ENCODE measurements at regions not wholly inside any gene's neighbourhood (a gene's known extent, or its start where the extent isn't known, plus 50 kb on each side); places are given as distances from the start of the nearest gene placed in this dataset.

DNA sequence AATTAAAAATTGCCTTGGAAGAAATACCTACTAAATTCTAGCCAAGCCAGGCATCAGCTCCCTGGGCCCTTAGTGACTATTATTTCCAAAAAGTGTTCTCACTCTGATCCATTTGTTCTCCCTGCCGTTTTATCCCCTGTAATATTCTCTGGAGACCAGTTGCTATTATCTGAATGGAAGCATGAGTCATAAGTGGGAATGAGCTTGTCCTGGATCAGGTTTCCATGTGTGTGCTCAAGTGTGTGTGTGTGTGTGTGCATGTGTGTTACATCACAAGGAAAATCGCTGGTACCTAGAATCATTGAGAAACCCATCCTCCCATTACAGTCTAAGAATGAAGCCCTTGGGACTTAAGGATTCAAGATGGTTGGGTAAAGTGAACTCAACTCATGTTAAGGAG, 130.3 kb upstream of the CXCR4 start:
- TF ChIP-seq CREB1 (IDR thresholded peaks at IDR 0.05) (no peak), CREB1 (CRISPR knock-in tag; IDR thresholded peaks at IDR 0.05) (no peak), ZNF24 (IDR thresholded peaks at IDR 0.05) (no peak), CSDE1 (IDR thresholded peaks at IDR 0.05) (no peak), EZH2 (IDR thresholded peaks at IDR 0.05; ENCODE audit: borderline replicate concordance, low read depth, low read length) (no peak), BRCA1 (IDR thresholded peaks at IDR 0.05) (no peak), BRCA1 (CRISPR knock-in tag; IDR thresholded peaks at IDR 0.05) (no peak), HDAC6 (IDR thresholded peaks at IDR 0.05; ENCODE audit: low read depth, low read length) (no peak), JUN (IDR thresholded peaks at IDR 0.05; ENCODE audit: borderline replicate concordance, low read depth, low read length) (no peak), JUN (CRISPR knock-in tag; IDR thresholded peaks at IDR 0.05; ENCODE audit: borderline replicate concordance) (no peak), ETS2 (tag; IDR thresholded peaks at IDR 0.05; ENCODE audit: borderline replicate concordance, poor library complexity, severe bottlenecking) (no peak), ESRRA (IDR thresholded peaks at IDR 0.05; ENCODE audit: borderline replicate concordance, low read depth) (no peak)
- TF ChIP-seq, protein P1, sequence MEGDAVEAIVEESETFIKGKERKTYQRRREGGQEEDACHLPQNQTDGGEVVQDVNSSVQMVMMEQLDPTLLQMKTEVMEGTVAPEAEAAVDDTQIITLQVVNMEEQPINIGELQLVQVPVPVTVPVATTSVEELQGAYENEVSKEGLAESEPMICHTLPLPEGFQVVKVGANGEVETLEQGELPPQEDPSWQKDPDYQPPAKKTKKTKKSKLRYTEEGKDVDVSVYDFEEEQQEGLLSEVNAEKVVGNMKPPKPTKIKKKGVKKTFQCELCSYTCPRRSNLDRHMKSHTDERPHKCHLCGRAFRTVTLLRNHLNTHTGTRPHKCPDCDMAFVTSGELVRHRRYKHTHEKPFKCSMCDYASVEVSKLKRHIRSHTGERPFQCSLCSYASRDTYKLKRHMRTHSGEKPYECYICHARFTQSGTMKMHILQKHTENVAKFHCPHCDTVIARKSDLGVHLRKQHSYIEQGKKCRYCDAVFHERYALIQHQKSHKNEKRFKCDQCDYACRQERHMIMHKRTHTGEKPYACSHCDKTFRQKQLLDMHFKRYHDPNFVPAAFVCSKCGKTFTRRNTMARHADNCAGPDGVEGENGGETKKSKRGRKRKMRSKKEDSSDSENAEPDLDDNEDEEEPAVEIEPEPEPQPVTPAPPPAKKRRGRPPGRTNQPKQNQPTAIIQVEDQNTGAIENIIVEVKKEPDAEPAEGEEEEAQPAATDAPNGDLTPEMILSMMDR (IDR thresholded peaks at IDR 0.05 in 2 of 3, conservative IDR thresholded peaks at IDR 0.05 in 1 of 3; ENCODE audit: insufficient read depth in 2 of 3, low read depth in 1 of 3, low read length in 3 of 3), result no peak
- TF ChIP-seq, protein P2, sequence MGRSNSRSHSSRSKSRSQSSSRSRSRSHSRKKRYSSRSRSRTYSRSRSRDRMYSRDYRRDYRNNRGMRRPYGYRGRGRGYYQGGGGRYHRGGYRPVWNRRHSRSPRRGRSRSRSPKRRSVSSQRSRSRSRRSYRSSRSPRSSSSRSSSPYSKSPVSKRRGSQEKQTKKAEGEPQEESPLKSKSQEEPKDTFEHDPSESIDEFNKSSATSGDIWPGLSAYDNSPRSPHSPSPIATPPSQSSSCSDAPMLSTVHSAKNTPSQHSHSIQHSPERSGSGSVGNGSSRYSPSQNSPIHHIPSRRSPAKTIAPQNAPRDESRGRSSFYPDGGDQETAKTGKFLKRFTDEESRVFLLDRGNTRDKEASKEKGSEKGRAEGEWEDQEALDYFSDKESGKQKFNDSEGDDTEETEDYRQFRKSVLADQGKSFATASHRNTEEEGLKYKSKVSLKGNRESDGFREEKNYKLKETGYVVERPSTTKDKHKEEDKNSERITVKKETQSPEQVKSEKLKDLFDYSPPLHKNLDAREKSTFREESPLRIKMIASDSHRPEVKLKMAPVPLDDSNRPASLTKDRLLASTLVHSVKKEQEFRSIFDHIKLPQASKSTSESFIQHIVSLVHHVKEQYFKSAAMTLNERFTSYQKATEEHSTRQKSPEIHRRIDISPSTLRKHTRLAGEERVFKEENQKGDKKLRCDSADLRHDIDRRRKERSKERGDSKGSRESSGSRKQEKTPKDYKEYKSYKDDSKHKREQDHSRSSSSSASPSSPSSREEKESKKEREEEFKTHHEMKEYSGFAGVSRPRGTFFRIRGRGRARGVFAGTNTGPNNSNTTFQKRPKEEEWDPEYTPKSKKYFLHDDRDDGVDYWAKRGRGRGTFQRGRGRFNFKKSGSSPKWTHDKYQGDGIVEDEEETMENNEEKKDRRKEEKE (IDR thresholded peaks at IDR 0.05; ENCODE audit: borderline replicate concordance in 1 of 2, control insufficient read depth in 1 of 2, low read depth in 2 of 2, low read length in 1 of 2), result no peak
- TF ChIP-seq, protein P3, sequence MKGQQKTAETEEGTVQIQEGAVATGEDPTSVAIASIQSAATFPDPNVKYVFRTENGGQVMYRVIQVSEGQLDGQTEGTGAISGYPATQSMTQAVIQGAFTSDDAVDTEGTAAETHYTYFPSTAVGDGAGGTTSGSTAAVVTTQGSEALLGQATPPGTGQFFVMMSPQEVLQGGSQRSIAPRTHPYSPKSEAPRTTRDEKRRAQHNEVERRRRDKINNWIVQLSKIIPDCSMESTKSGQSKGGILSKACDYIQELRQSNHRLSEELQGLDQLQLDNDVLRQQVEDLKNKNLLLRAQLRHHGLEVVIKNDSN (CRISPR knock-in tag; IDR thresholded peaks at IDR 0.05), result no peak
- TF ChIP-seq, protein P4, sequence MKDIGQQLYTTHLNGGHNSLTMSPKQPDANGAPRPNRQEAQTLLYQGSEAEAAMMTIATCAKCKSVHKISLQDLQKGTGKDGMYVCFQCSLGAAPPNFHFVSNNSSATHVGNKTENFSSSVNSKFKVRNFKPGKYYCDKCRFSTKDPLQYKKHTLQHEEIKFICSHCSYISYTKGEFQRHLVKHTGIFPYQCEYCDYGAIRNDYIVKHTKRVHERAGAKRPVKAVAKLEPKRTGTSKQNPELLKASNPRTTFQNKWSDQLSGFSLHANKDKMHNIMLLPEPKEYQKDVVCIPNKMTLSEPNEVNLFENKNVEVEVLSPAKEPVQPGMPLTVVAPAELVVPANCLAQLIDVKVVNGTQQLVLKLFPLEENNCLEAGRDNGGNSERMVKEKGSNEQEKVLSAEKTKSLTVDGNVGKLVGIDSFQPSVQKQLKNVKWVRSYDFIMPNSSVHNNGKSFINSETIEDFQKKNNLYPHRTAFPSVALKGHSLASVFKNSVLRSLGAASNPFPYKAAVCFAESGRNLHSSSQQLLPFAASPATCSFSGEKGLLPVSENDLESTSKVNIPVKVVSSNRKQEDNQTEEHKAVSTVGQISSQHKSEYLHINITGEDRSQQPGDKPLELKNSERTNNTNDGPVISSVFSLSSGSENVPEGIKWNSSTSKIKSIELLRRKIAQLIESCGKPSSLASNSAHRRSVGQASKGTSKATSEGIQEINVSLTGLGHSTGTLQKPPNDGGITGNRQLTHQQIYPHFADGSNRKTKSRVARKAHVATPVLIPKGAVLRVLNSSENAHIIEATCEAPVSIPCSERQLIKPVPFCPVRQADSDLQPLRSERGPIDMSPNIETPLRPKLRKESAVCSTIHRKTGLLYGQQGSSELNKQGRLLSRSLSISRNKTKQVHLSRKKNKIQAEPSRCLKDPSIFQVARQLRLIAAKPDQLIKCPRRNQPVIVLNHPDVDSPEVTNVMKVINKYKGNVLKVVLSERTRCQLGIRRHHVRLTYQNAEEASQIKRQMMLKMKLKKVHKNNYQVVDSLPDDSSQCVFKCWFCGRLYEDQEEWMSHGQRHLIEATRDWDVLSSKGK (CRISPR knock-in tag; IDR thresholded peaks at IDR 0.05), result no peak
- TF ChIP-seq, protein P5, sequence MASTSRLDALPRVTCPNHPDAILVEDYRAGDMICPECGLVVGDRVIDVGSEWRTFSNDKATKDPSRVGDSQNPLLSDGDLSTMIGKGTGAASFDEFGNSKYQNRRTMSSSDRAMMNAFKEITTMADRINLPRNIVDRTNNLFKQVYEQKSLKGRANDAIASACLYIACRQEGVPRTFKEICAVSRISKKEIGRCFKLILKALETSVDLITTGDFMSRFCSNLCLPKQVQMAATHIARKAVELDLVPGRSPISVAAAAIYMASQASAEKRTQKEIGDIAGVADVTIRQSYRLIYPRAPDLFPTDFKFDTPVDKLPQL (IDR thresholded peaks at IDR 0.05; ENCODE audit: extremely low read depth, insufficient read length), result no peak
